OCI-LY1 (cell line): ENCODE measurements at regions not wholly inside any gene's neighbourhood (a gene's known extent, or its start where the extent isn't known, plus 50 kb on each side); places are given as distances from the start of the nearest gene placed in this dataset.

ENCODE experiments used
- H2AFZ ChIP-seq: fragments of 200-600 bp; sonication (generic), shearing (Covaris generic); 2 replicates; pipeline ENCODE4 v1.6.0; 2014; ENCODE audit warnings: antibody characterized with exemption, mild to moderate bottlenecking, low read length
- H3F3A ChIP-seq: fragments of 200-600 bp; sonication (generic), shearing (Covaris generic); 2 replicates; pipeline ENCODE4 v1.6.0; 2014; ENCODE audit warnings: mild to moderate bottlenecking, antibody characterized with exemption, low read length, moderate library complexity; ENCODE audit not compliant: insufficient read depth
- H3K27ac ChIP-seq: fragments of 200-600 bp; sonication (generic); 2 replicates; pipeline ENCODE4 v1.5.1; 2014; ENCODE audit warnings: low read length, mixed run types, mild to moderate bottlenecking, low read depth; ENCODE audit not compliant: poor library complexity, severe bottlenecking
- H3K27me3 ChIP-seq: fragments of 200-600 bp; sonication (generic); 2 replicates; pipeline ENCODE4 v1.6.0; 2014; ENCODE audit warnings: antibody characterized with exemption, mild to moderate bottlenecking, low read length, moderate library complexity; ENCODE audit not compliant: insufficient read depth
- H3K36me3 ChIP-seq: fragments of 200-600 bp; sonication (generic); 2 replicates; pipeline ENCODE4 v1.6.1; 2014; ENCODE audit warnings: mild to moderate bottlenecking, antibody characterized with exemption, low read length, moderate library complexity, mixed read lengths; ENCODE audit not compliant: insufficient read depth
- H3K4me1 ChIP-seq: fragments of 200-600 bp; sonication (generic); 2 replicates; pipeline ENCODE4 v1.5.1; 2014; ENCODE audit warnings: mild to moderate bottlenecking, low read length, moderate library complexity; ENCODE audit not compliant: insufficient read depth, severe bottlenecking
- H3K4me2 ChIP-seq: fragments of 200-600 bp; sonication (generic), shearing (Covaris generic); 2 replicates; pipeline ENCODE4 v1.6.1; 2014; ENCODE audit warnings: low read length
- H3K4me3 ChIP-seq: fragments of 200-600 bp; sonication (generic); 2 replicates; pipeline ENCODE4 v1.5.1; 2014; ENCODE audit warnings: low read length, low read depth, mild to moderate bottlenecking, mixed read lengths; ENCODE audit not compliant: poor library complexity, severe bottlenecking
- H3K79me2 ChIP-seq: fragments of 200-600 bp; shearing (Covaris generic); 2 replicates; pipeline ENCODE4 v1.6.1; 2016; ENCODE audit warnings: mixed run types, low read length, mixed read lengths; ENCODE audit not compliant: insufficient read depth
- H3K9ac ChIP-seq: fragments of 200-600 bp; sonication (generic), shearing (Covaris generic); 2 replicates; pipeline ENCODE4 v1.6.1; 2014; ENCODE audit warnings: mild to moderate bottlenecking, low read length, mixed read lengths
- H3K9me2 ChIP-seq: fragments of 200-600 bp; sonication (generic), shearing (Covaris generic); 2 replicates; pipeline ENCODE4 v1.6.1; 2014; ENCODE audit warnings: low read depth, mild to moderate bottlenecking, low read length, mixed read lengths
- H3K9me3 ChIP-seq: fragments of 200-600 bp; shearing (Covaris generic); 2 replicates; pipeline ENCODE4 v1.6.1; 2014; ENCODE audit warnings: low read length, mixed read lengths
- H4K20me1 ChIP-seq: fragments of 200-600 bp; sonication (generic), shearing (Covaris generic); 2 replicates; pipeline ENCODE4 v1.6.0; 2016; ENCODE audit warnings: mild to moderate bottlenecking, low read length; ENCODE audit not compliant: insufficient read depth
- CTCF ChIP-seq: fragments of 200-600 bp; sonication (generic), shearing (Covaris generic); IDR thresholded peaks from 2 replicates; pipeline ENCODE4 v1.5.1; 2017; ENCODE audit warnings: mild to moderate bottlenecking, antibody characterized with exemption, low read length, moderate library complexity, mixed read lengths
- EZH2 ChIP-seq: fragments of 200-600 bp; sonication (generic), shearing (Covaris generic); IDR thresholded peaks from 2 replicates; pipeline ENCODE4 v1.8.0; 2017; ENCODE audit warnings: borderline replicate concordance, mixed run types, mild to moderate bottlenecking, antibody characterized with exemption, low read length, moderate library complexity, mixed read lengths

GRCh38 chr4:180706766-180707165 lies 1536.4 kb upstream of the TENM3 start:
- H3K9ac ChIP-seq: no peak overlapping the region
- no peak for TF ChIP-seq CTCF
- no peak for TF ChIP-seq EZH2

GRCh38 chr4:180710628-180711337 lies 1532.4 kb upstream of the TENM3 start:
- TF ChIP-seq EZH2: no peak
- TF ChIP-seq CTCF: no peak
- H2AFZ ChIP-seq: no peak overlapping the region
- no peaks in the 10 kb centered on the region for H3K27me3 ChIP-seq
- H3K36me3 ChIP-seq: no peaks in the 10 kb centered on the region; the same call in 1 of the 2 replicates
- H3K9me3 ChIP-seq: peaks cover 22% of the 10 kb centered on the region
- no peak overlapping the region for H3K4me2 ChIP-seq
- no peaks in the 10 kb centered on the region for H4K20me1 ChIP-seq
- H3K4me3 ChIP-seq: no peak overlapping the region
- no peak overlapping the region for H3K9ac ChIP-seq
- H3K9me2 ChIP-seq: no peaks in the 10 kb centered on the region
- no peaks in the 10 kb centered on the region for H3K4me1 ChIP-seq
- H3K27ac ChIP-seq: no peak overlapping the region
- H3K79me2 ChIP-seq: no peaks in the 10 kb centered on the region
- no peaks in the 10 kb centered on the region for H3F3A ChIP-seq

More at GRCh38 chr4:180706766-180707165, 1536.4 kb upstream of the TENM3 start:
- Histone ChIP-seq H3K4me2 (no peak overlapping the region), H3K36me3 (no peaks in the 10 kb centered on the region; the same call in 1 of the 2 replicates), H3K27me3 (no peaks in the 10 kb centered on the region), H4K20me1 (no peaks in the 10 kb centered on the region), H3K9me2 (no peaks in the 10 kb centered on the region), H3K4me1 (no peaks in the 10 kb centered on the region), H2AFZ (no peak overlapping the region), H3K9me3 (peaks cover 16% of the 10 kb centered on the region; the same call in 1 of the 2 replicates), H3K79me2 (no peaks in the 10 kb centered on the region), H3K4me3 (no peak overlapping the region), H3F3A (no peaks in the 10 kb centered on the region), H3K27ac (no peak overlapping the region)

GRCh38 chr4:180717451-180718033 lies 1525.7 kb upstream of the TENM3 start:
- H3K27ac ChIP-seq: no peak overlapping the region
- no peak overlapping the region for H3K4me3 ChIP-seq
- TF ChIP-seq CTCF (no peak), EZH2 (no peak)
- H3K4me2 ChIP-seq: no peak overlapping the region
- no peak overlapping the region for H2AFZ ChIP-seq
- no peaks in the 10 kb centered on the region for H3K27me3 ChIP-seq
- H3K9ac ChIP-seq: no peak overlapping the region
- H3K9me2 ChIP-seq: no peaks in the 10 kb centered on the region
- H3K36me3 ChIP-seq: no peaks in the 10 kb centered on the region
- no peaks in the 10 kb centered on the region for H3K79me2 ChIP-seq
- H4K20me1 ChIP-seq: no peaks in the 10 kb centered on the region
- H3K9me3 ChIP-seq: peaks cover 9% of the 10 kb centered on the region
- H3K4me1 ChIP-seq: no peaks in the 10 kb centered on the region
- H3F3A ChIP-seq: no peaks in the 10 kb centered on the region
